NCI-H510A (cell line): ENCODE measurements at regions not wholly inside any gene's neighbourhood (a gene's known extent, or its start where the extent isn't known, plus 50 kb on each side); places are given as distances from the start of the nearest gene placed in this dataset.

Source experiments
- DNase-seq: peaks from one replicate; lab custom pipeline; 2025; lab: John Stamatoyannopoulos, UW

DNA sequence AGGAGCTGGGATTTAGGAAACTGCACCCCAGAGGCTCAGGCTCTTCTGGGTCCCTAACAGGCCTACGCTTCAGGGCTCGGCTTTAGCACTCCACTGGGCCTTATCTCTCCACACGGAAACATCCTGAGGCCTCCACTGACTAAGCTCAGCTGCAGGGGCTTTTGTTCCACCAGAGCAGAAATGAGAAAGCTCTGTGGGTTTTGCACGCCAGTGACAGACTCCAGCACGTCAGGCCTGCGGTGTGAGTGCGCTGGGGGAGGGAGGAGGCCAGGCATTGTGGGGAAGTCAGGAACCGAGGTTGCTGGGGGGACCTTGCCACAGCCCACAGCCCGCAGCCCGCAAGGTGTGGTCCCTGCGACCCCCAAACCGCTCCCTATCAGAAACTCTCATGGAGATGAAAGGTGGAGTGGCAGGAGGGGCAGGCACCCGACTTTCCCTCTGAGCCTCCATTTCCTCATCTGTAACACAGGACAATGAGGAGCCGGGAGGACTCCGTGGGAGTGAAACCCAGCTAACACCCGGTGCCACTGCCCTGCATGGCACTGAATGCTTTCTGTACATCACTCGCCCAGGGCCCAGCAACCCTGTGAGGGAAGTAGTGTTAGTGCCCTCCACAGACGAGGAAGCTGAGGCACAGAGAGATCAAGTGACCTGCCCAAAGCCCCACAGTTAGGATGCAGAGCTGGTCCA is 106.5 kb downstream of the TPRA1 start:
- DNase-seq: no peak

GRCh38 chr3:127483005-127483641 is 107.4 kb downstream of the TPRA1 start:
- DNase-seq: no peak

DNA sequence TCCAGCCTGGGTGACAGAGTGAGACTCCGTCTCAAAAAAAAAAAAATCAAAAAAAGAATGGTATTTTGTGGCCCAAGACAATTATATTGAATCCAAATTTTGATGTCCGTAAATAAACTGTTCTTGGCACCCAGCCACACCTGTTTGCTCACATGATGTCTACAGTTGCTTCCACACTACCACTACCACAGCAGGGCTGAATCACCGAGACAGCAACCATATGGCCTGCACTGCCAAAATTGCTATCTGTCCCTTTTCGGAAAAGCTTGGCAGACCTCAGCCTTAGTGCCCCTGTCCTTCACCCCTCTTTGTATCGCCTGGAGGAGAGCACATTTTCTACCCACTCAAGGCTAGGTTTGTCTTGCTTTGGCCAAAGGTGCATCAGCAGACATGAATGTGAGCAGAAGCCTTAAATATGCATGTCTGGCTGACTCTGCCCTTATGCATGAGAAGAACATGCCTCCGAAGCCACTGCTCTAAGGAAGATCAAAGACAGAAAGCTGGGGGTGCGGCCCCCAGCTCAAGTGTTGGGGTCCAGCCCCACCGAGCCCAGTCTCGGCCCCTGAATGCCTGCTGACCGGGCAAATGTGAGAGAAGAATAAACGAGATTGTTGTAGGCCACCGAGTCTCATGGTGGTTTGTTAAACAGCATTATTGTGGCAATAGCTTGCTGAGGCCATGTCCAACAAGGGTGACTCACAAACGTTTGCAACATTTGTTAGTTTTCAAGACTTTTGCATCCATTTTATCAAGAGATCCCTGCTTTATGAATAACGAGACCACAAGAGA is 108.1 kb downstream of the TPRA1 start:
- DNase-seq: no peak

GRCh38 chr3:127480196-127480954 is 110.2 kb downstream of the TPRA1 start:
- no peak for DNase-seq

DNA sequence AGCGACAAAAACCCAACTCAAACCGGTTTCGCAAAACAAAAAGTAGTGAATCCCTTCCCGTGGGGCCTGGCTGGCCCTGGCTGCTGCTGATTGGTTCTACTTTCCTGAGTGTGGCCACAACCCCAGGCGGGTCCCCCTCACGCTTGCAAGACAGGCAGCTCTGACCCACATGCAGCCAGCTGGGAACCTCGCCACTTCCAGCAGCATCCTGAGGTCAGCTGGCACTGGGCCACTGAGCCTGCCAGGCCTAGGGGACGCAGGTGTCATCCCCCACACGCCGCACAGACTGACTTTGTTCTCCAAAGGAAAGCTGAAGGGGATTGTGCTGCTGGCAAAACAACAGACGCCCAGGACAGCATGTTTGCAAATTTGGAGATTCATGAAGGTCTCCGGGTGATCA is 111.1 kb downstream of the TPRA1 start:
- DNase-seq: no peak

- no peak for DNase-seq
Observed at GRCh38 chr3:127478922-127479321, 111.6 kb downstream of the TPRA1 start.

DNA sequence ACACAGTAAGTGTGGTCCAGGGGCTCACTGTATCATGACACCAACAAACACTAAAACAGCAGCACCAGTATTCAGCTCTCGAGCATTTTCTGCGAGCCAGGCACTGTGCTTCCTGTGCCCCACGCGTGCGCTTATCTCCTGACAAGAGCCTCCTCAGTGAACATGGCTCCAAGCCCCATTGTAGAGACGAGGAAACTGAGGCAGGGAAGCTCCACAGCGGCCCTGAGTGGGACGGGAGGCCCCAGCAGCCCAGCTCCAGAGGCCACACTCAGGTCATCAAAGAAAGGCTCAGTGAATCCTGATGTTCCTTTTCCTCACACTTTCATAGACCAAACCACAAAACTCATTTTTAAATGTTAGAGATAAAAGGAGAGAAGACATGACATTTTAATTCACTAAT is 113.1 kb downstream of the TPRA1 start:
- no peak for DNase-seq

DNA sequence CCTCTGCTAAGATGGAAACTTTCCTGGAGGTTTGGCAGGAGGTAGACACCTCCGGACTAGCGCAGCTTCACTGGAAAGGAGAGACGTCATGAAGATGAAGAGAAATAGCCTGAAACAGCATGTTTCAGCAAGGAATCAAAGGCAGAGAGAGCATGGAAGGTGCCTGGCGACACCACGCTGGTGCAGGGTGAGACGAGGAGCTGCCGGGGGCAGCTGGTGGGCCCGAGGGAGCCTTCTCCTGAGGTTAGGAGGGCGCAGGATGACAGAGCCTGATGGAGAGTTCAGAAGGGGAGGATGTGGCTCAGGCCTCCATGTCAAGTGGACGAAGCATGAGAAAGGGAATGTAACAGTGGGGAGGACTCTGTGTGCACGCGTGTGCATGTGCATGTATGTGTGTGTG is 113.6 kb downstream of the TPRA1 start:
- no peak for DNase-seq

GRCh38 chr3:127475975-127476705 is 114.4 kb downstream of the TPRA1 start:
- DNase-seq: no peak

GRCh38 chr3:127475391-127475790 is 115.1 kb downstream of the TPRA1 start:
- DNase-seq: no peak

DNA sequence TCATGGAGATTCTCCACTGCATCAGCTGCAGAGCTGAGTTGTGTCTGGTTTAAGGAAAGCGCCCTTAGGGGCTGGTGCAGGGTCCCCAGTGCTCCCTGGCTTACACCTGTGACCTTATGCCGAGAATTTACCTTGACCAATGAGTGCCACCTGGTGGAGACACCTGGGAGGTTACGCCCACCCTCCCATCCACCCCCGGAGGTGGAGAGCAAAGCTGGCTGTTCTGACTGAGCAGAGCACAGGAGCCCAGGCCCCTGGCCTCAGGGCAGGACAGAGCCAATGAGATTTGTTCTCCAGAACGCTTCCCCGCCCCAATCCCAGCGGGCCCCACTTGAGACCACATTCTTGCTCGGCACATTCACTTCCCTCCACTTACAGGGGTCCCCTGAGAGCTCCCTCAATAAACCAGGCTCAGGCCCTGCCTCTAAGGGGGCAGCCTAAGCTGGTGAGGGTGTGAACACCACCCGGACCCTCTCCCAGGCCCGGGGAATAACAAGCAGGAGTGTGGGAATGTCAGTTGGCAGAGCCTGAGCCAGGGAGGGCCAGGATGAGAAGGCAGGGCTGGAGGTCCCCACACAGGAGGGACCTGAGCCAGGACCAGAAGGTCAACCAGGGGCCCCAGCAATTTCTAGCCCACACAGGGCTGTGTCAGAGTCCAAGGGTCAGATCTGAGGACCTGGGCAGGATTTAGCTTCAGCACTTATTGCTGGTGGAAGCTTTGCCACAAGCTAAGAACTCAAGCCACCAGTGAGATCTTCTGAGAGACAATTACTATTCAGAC is 117.1 kb downstream of the TPRA1 start:
- no peak for DNase-seq

DNA sequence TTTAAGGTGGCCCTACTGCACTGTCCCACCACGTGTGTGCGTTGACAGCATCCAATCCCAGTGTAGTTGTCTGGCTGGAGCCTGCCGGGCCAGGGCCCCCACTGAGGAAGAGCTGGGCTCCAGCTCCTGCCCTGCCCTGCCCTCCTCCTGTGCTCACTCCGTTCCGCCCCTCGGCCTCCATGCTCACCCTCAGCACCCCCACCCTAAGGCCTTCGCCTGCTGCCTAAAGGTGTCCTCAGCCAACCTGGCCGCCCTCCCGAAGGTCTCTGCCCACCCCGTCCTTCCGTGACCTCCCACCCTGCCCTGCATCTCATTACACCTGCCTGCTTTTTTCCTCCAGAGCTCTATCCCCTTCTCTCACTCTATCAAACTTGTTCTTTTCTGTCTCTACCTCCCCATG is 118.0 kb downstream of the TPRA1 start:
- DNase-seq: no peak

DNA sequence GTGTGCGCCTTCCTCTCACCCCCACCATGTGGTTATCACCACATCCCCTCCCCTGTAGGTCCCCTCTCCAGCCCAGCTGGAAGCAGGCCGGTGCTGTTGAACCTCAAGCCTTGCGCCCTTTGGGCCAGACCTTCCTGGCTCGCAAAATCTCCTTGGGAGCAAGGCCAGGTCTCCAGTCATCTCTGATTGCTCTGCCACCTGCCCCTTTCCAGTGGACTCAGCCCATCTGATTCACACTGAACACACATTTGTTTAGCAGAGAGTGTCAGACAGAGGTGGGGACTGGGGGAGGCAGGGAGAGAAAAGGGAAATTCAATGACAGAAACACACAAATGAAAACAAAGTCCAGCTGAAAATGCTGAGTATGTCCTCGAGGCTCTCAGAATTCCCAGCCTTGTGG is 119.4 kb downstream of the TPRA1 start:
- DNase-seq: no peak

- no peak for DNase-seq
Observed at GRCh38 chr3:127469760-127470159, 120.8 kb downstream of the TPRA1 start.

DNA sequence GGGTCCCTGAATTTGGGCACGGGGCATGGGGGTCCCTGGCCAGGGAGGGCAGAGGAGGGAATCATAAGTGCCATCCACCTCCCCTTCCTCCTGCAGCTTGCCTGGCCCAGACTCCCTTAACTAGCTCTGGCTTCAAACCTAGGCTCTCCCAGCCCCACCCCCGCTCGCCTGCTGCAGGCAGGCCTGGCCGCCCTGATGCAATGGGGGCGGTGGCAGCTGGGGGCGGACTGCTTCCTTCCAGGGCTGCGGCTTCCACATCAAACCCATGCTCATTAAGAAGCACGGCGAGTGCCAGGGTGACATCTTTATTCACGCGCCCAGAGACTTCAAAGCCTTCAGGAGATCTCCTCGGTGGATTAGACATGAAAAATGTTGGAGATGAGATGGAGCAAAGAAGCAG is 123.1 kb downstream of the TPRA1 start:
- DNase-seq: no peak

DNA sequence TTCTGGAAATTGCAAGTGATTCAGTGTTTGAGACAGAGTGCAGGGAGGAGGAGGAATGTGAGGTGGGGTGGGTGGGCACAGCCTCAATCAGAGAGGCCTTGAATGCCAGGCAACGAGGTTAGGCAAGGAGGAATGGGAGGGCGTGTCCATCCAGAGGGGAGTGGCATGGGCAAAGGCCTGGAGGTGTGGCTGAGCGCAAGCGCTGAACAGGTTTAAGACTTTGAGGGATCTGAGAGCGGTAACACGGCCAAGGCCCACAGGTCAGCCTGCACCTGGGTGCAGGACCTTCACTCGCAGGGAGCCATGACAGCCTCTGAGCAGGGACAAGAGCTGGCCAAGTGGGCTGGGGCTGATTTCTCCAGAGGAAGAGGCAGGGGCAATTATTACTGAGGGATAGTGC is 125.9 kb downstream of the TPRA1 start:
- DNase-seq: no peak

- DNase-seq: no peak
Observed at GRCh38 chr3:127462111-127462655, 128.3 kb downstream of the TPRA1 start.

- DNase-seq: no peak
Observed at GRCh38 chr3:127461286-127461910, 129.1 kb downstream of the TPRA1 start.

DNA sequence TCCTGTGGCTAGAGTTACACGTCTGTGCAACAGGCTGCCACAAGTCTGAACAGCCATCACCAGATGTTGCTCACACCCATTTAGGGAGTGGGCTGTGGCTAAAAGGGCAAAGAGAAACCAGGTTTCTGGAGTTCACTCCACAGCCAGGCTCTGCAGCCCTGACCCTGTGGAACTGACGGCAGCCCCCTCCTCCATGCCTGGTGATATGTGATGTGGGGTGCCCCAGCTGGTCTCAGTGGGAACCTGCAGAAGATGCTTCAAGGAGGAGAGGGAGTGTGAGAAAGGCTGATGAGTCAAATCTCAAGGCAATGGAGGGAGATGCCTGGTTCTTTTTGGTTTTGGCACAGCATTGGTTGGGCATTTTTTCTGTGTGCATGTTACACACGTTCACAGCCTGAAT is 130.6 kb downstream of the TPRA1 start:
- DNase-seq: no peak
